Liver (tissue), 8 donors: ENCODE measurements at regions not wholly inside any gene's neighbourhood (a gene's known extent, or its start where the extent isn't known, plus 50 kb on each side); places are given as distances from the start of the nearest gene placed in this dataset.

Experiments
- DNase-seq: peaks from one replicate; pipeline ENCODE4 v3.0.0-alpha.2; 2017; ENCODE audit warnings: low spot score
- H3K27ac ChIP-seq, 2 donors: one replicate each; pipeline ENCODE4 v1.7.0; 2013; ENCODE audit warnings: inconsistent platforms in 2 of 2, low read length in 2 of 2, control low read depth in 1 of 2, low read depth in 1 of 2, mild to moderate bottlenecking in 1 of 2
- H3K27me3 ChIP-seq, 4 donors: one replicate each; pipeline versions ENCODE4 v1.6.1 to v1.7.0; 2013; ENCODE audit warnings: low read length in 3 of 4, inconsistent platforms in 1 of 4, mild to moderate bottlenecking in 1 of 4, moderate library complexity in 1 of 4; ENCODE audit not compliant: control insufficient read depth in 4 of 4, insufficient read depth in 4 of 4
- H3K36me3 ChIP-seq, 4 donors: one replicate each; pipeline versions ENCODE4 v1.6.1 to v1.7.0; 2013; ENCODE audit warnings: low read length in 3 of 4, mild to moderate bottlenecking in 3 of 4, low read depth in 1 of 4, moderate library complexity in 1 of 4; ENCODE audit not compliant: control insufficient read depth in 4 of 4, insufficient read depth in 3 of 4
- H3K4me1 ChIP-seq, 4 donors: one replicate each; pipeline versions ENCODE4 v1.6.1 to v1.7.0; 2013; ENCODE audit warnings: low read length in 3 of 4, mild to moderate bottlenecking in 3 of 4, moderate library complexity in 1 of 4; ENCODE audit not compliant: control insufficient read depth in 4 of 4, insufficient read depth in 4 of 4
- H3K4me3 ChIP-seq, 3 donors: one replicate each; pipeline versions ENCODE4 v1.6.1 to v1.7.0; 2013; ENCODE audit warnings: low read length in 3 of 3, control low read depth in 1 of 3, low read depth in 1 of 3, mild to moderate bottlenecking in 1 of 3
- H3K9ac ChIP-seq, 2 donors: one replicate each; pipeline ENCODE4 v1.7.0; 2013; ENCODE audit warnings: low read length in 2 of 2, mild to moderate bottlenecking in 2 of 2, moderate library complexity in 2 of 2, control low read depth in 1 of 2, low read depth in 1 of 2
- H3K9me3 ChIP-seq, 4 donors: one replicate each; pipeline versions ENCODE4 v1.6.1 to v1.7.0; 2013; ENCODE audit warnings: low read length in 3 of 4; ENCODE audit not compliant: control insufficient read depth in 4 of 4
- EGR1 ChIP-seq, 2 donors: IDR thresholded peaks; 2 replicates each; pipeline ENCODE4 v1.6.1; 2016 to 2018; ENCODE audit warnings: antibody characterized with exemption in 2 of 2, low read depth in 2 of 2
- FOXA1 ChIP-seq: IDR thresholded peaks from 2 replicates; pipeline ENCODE4 v1.6.1; 2016; ENCODE audit warnings: antibody characterized with exemption
- FOXA2 ChIP-seq: IDR thresholded peaks from 2 replicates; pipeline ENCODE4 v1.6.1; 2016; ENCODE audit warnings: antibody characterized with exemption
- GABPA ChIP-seq, 2 donors: IDR thresholded peaks in 1 of 2; conservative IDR thresholded peaks in 1 of 2; 2 replicates each; pipeline ENCODE4 v1.6.1; 2016; ENCODE audit warnings: antibody characterized with exemption in 2 of 2, mild to moderate bottlenecking in 1 of 2, moderate library complexity in 1 of 2
- NR2F2 ChIP-seq: IDR thresholded peaks from 2 replicates; pipeline ENCODE4 v1.6.1; 2016; ENCODE audit warnings: antibody characterized with exemption
- RAD21 ChIP-seq, 2 donors: IDR thresholded peaks; 2 replicates each; pipeline ENCODE4 v1.6.1; 2016; ENCODE audit warnings: antibody characterized with exemption in 2 of 2, mild to moderate bottlenecking in 2 of 2
- REST ChIP-seq: IDR thresholded peaks from 2 replicates; pipeline ENCODE4 v1.6.1; 2016; ENCODE audit warnings: antibody characterized with exemption, mild to moderate bottlenecking
- RXRA ChIP-seq, 2 donors: IDR thresholded peaks; 2 replicates each; pipeline ENCODE4 v1.6.1; 2017 to 2018; ENCODE audit warnings: antibody characterized with exemption in 2 of 2, mild to moderate bottlenecking in 1 of 2
- TAF1 ChIP-seq: conservative IDR thresholded peaks from 2 replicates; pipeline ENCODE4 v1.6.1; 2016; ENCODE audit warnings: antibody characterized with exemption, mild to moderate bottlenecking
- ZBTB33 ChIP-seq: IDR thresholded peaks from 2 replicates; pipeline ENCODE4 v1.6.1; 2016; ENCODE audit warnings: antibody characterized with exemption
- WGBS: extraction: QIAGEN DNeasy Blood & Tissue Kit; methylation state at CpG from one replicate; pipeline ENCODE4 v1.1.7; 2013; 5-methylcytosine and 5-hydroxymethylcytosine counted together
- TF ChIP-seq, protein P1 (sequence below): IDR thresholded peaks from 2 replicates; pipeline ENCODE4 v1.6.1; 2016; ENCODE audit warnings: antibody characterized with exemption
- TF ChIP-seq, protein P2 (sequence below): fragments of 150-350 bp; IDR thresholded peaks from 2 replicates; pipeline ENCODE4 v1.5.1; 2017; ENCODE audit warnings: improper control_type of control experiment, low read depth, low read length; ENCODE audit not compliant: missing input control
- TF ChIP-seq, protein P3 (sequence below): IDR thresholded peaks from 2 replicates; pipeline ENCODE4 v1.6.1; 2016; ENCODE audit warnings: antibody characterized with exemption
- donor health status: healthy.
- donor health status: healthy.
- donor health status: healthy.
- donor health status: healthy.
- donor health status: healthy.

DNA sequence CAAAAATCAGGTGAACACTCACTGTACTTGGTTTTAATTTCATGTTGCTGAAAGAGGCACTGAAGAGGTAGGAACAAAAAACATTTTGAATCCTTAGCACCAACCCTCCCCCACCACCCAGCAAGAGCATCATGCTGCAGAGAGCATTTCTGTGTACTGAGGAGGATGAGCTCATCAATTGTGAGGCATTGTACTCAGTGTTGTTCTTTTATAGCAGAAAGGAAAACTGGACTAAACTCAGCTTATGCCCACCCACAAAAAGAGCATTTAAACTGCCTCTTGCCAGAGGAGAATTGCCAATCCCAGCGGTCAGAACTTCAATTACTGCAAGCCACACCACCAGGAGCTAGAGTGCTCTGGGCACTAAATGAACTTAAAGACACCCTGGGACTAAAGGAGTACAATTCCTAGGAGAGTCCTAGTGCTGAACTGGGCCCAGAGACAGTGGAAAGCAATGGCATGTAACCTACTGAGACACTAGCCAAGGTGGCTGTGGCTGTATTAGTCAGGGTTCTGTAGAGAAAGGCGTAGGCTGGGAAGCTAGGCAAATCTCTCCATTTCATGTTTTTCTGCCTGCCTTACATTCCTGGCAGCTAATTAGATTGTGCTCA, 280.7 kb upstream of the KLHL4 start:
- H3K36me3 ChIP-seq = no peaks in the 10 kb centered on the region
- H3K4me1 ChIP-seq = no peaks in the 10 kb centered on the region
- no peak overlapping the region for H3K27ac ChIP-seq
- no peak overlapping the region for H3K9ac ChIP-seq
- TF ChIP-seq NR2F2 = no peak
- TF ChIP-seq REST = no peak
- TF ChIP-seq EGR1 (IDR thresholded peaks at IDR 0.05; ENCODE audit: low read depth in 2 of 2) = no peak
- TF ChIP-seq TAF1 = no peak
- H3K27me3 ChIP-seq = no peaks in the 10 kb centered on the region
- DNase-seq = no peak
- H3K9me3 ChIP-seq = no peaks in the 10 kb centered on the region
- no peak overlapping the region for H3K4me3 ChIP-seq
- WGBS = 81% methylated on average over 2 of the region's 2 CpGs

DNA sequence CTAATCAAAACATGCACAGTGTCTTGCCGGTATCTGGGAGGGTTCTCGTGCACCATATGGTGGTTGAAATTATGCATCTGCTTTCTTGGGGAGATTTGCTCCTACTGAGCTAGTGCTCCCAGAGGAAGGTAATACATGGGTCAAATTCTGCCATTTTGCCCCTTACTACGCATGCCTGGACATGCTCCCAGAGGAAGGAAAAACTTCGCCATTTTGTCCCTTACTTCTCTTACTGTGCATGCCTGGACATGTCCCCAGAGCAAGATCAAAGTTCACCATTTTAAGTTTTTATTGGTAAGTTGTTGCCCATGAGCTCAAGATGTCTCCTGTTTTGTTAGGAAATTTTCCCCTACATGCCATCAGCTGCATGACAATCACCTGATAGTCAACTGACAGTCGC, 252.1 kb upstream of the KLHL4 start:
- H3K36me3 ChIP-seq = no peaks in the 10 kb centered on the region
- no peak for TF ChIP-seq NR2F2
- no peak for TF ChIP-seq RAD21 (IDR thresholded peaks at IDR 0.05)
- TF ChIP-seq, protein P1, sequence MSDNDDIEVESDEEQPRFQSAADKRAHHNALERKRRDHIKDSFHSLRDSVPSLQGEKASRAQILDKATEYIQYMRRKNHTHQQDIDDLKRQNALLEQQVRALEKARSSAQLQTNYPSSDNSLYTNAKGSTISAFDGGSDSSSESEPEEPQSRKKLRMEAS = no peak
- TF ChIP-seq, protein P2, sequence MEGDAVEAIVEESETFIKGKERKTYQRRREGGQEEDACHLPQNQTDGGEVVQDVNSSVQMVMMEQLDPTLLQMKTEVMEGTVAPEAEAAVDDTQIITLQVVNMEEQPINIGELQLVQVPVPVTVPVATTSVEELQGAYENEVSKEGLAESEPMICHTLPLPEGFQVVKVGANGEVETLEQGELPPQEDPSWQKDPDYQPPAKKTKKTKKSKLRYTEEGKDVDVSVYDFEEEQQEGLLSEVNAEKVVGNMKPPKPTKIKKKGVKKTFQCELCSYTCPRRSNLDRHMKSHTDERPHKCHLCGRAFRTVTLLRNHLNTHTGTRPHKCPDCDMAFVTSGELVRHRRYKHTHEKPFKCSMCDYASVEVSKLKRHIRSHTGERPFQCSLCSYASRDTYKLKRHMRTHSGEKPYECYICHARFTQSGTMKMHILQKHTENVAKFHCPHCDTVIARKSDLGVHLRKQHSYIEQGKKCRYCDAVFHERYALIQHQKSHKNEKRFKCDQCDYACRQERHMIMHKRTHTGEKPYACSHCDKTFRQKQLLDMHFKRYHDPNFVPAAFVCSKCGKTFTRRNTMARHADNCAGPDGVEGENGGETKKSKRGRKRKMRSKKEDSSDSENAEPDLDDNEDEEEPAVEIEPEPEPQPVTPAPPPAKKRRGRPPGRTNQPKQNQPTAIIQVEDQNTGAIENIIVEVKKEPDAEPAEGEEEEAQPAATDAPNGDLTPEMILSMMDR = no peak
- TF ChIP-seq TAF1 = no peak
- no peak for TF ChIP-seq FOXA1
- H3K4me3 ChIP-seq = no peak overlapping the region
- no peak overlapping the region for H3K9ac ChIP-seq
- no peaks in the 10 kb centered on the region for H3K4me1 ChIP-seq
- WGBS = 77% methylated on average over 5 of the region's 5 CpGs
- no peaks in the 10 kb centered on the region for H3K27me3 ChIP-seq
- no peaks in the 10 kb centered on the region for H3K9me3 ChIP-seq
- no peak for DNase-seq
- H3K27ac ChIP-seq = no peak overlapping the region

DNA sequence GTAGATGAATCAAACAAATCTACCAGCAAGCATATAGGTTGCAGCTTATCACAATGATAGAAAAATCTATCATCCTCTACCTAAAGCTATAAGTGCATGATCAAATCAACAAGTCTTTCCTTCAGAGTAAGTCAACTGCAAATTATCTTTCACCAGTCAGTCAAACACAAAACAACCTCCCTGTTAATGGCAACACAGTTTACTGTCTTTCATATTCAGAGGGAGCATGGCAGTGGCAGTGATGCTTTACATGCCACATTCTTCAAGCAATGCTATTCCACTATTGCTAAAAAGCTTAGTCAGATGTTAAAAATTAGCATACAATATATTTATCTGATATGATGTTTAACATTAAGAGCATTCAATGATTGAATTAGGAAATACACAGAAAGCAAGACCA, 245.1 kb upstream of the KLHL4 start:
- Histone ChIP-seq H3K9me3 (no peaks in the 10 kb centered on the region), H3K4me3 (no peak overlapping the region), H3K36me3 (no peaks in the 10 kb centered on the region), H3K4me1 (no peaks in the 10 kb centered on the region), H3K27me3 (no peaks in the 10 kb centered on the region), H3K27ac (no peak overlapping the region), H3K9ac (no peak overlapping the region)
- DNase-seq = no peak
- no peak for TF ChIP-seq REST
- TF ChIP-seq NR2F2 = no peak
- TF ChIP-seq RAD21 (IDR thresholded peaks at IDR 0.05) = no peak
- TF ChIP-seq FOXA2 = no peak
- no peak for TF ChIP-seq ZBTB33
- no peak for TF ChIP-seq RXRA (IDR thresholded peaks at IDR 0.05)
- TF ChIP-seq GABPA (IDR thresholded peaks at IDR 0.05 in 1 of 2, conservative IDR thresholded peaks at IDR 0.05 in 1 of 2) = no peak
- TF ChIP-seq EGR1 (IDR thresholded peaks at IDR 0.05; ENCODE audit: low read depth in 2 of 2) = no peak
- TF ChIP-seq, protein P1 = no peak
- TF ChIP-seq, protein P3, sequence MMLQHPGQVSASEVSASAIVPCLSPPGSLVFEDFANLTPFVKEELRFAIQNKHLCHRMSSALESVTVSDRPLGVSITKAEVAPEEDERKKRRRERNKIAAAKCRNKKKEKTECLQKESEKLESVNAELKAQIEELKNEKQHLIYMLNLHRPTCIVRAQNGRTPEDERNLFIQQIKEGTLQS = no peak
